OCI-LY7 (cell line): ENCODE measurements at regions not wholly inside any gene's neighbourhood (a gene's known extent, or its start where the extent isn't known, plus 50 kb on each side); places are given as distances from the start of the nearest gene placed in this dataset.

ENCODE experiments used
- CTCF ChIP-seq: fragments of 200-600 bp; sonication (generic); conservative IDR thresholded peaks from 2 replicates; pipeline ENCODE4 v1.5.1; 2014; ENCODE audit warnings: mild to moderate bottlenecking, antibody characterized with exemption, low read length, moderate library complexity, mixed read lengths
- EZH2phosphoT487 ChIP-seq: fragments of 200-600 bp; sonication (generic); IDR thresholded peaks from 2 replicates; pipeline ENCODE4 v1.6.1; 2018; ENCODE audit warnings: low read depth, borderline replicate concordance, mild to moderate bottlenecking, mixed run types, antibody characterized with exemption, low read length, moderate library complexity, mixed read lengths

GRCh38 chr9:38293022-38293421 lies 99.5 kb upstream of the ALDH1B1 start:
- TF ChIP-seq CTCF (no peak), EZH2phosphoT487 (no peak)
